ENCODE measurements at regions not wholly inside any gene's neighbourhood (a gene's known extent, or its start where the extent isn't known, plus 50 kb on each side); places are given as distances from the start of the nearest gene placed in this dataset.

GRCh38 chr10:120014031-120014430 lies 121.5 kb downstream of the SEC23IP start:
- DNase-seq: no peak
- no CpG with 5 or more reads among the region's 3 CpGs for WGBS (ENCODE audit: insufficient coverage)
- no peak overlapping the region for H3K4me3 Mint-ChIP-seq

GRCh38 chr10:120015064-120015463 lies 122.5 kb downstream of the SEC23IP start:
- no peaks in the 10 kb centered on the region for H3K79me2 ChIP-seq (ENCODE audit: control insufficient read depth, insufficient read depth, low read length)
- POLR2A ChIA-PET: no interaction called here
- intact Hi-C loops (cut with micrococcal nuclease): no loop called here
- no peaks in the 10 kb centered on the region for H3K9me3 Mint-ChIP-seq (ENCODE audit: insufficient read depth)
- H3K27me3 ChIP-seq (replicated peaks in 1 of 4; ENCODE audit: control extremely low read depth in 1 of 4, control insufficient read depth in 3 of 4, insufficient read depth in 4 of 4, low read length in 3 of 4): peaks cover 0 to 11% (median under 1%) of the 10 kb centered on the region in 4 experiments
- no peaks in the 10 kb centered on the region for H4K20me1 ChIP-seq (ENCODE audit: control insufficient read depth, insufficient read depth, low read length, poor library complexity, severe bottlenecking)
- ATAC-seq (ENCODE audit: low read depth) (no peak), DNase-seq (no peak)
- WGBS (ENCODE audit: insufficient coverage): 33% methylated on average over 1 of the region's 5 CpGs
- H3K4me1 ChIP-seq (ENCODE audit: control insufficient read depth in 2 of 2, insufficient read depth in 2 of 2, low read length in 2 of 2): no peaks in the 10 kb centered on the region
- no peak overlapping the region for H3K9ac ChIP-seq (ENCODE audit: low read length)
- H3K4me3 ChIP-seq (ENCODE audit: control extremely low read depth in 1 of 5, extremely low read depth in 1 of 5, insufficient read depth in 1 of 5, low read depth in 2 of 5, low read length in 4 of 5): no peak overlapping the region
- no peak overlapping the region for H3K27ac Mint-ChIP-seq
- CTCF ChIA-PET: no interaction called here
- no peak overlapping the region for H3K4me2 ChIP-seq (replicated peaks; ENCODE audit: low read depth, low read length, poor library complexity, severe bottlenecking)
- H3K4me1 Mint-ChIP-seq: no peaks in the 10 kb centered on the region
- no peak for TF ChIP-seq EZH2 (IDR thresholded peaks at IDR 0.05; ENCODE audit: borderline replicate concordance, insufficient read depth, low read depth, low read length, poor library complexity, severe bottlenecking)
- TF ChIP-seq, protein P1, sequence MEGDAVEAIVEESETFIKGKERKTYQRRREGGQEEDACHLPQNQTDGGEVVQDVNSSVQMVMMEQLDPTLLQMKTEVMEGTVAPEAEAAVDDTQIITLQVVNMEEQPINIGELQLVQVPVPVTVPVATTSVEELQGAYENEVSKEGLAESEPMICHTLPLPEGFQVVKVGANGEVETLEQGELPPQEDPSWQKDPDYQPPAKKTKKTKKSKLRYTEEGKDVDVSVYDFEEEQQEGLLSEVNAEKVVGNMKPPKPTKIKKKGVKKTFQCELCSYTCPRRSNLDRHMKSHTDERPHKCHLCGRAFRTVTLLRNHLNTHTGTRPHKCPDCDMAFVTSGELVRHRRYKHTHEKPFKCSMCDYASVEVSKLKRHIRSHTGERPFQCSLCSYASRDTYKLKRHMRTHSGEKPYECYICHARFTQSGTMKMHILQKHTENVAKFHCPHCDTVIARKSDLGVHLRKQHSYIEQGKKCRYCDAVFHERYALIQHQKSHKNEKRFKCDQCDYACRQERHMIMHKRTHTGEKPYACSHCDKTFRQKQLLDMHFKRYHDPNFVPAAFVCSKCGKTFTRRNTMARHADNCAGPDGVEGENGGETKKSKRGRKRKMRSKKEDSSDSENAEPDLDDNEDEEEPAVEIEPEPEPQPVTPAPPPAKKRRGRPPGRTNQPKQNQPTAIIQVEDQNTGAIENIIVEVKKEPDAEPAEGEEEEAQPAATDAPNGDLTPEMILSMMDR (IDR thresholded peaks at IDR 0.05): no peak
- peaks cover 0 to 6% (median 0%) of the 10 kb centered on the region in 3 donors for H3K9me3 ChIP-seq (ENCODE audit: control extremely low read depth in 1 of 3, control insufficient read depth in 2 of 3, insufficient read depth in 1 of 3, low read length in 2 of 3)
- no peak overlapping the region for H2AFZ ChIP-seq (ENCODE audit: insufficient read depth, low read depth, low read length, poor library complexity, severe bottlenecking)
- H3K27me3 Mint-ChIP-seq: peaks cover 36% of the 10 kb centered on the region
- no peak overlapping the region for H3K4me3 Mint-ChIP-seq
- no peaks in the 10 kb centered on the region for H3K36me3 ChIP-seq (replicated peaks in 1 of 2; ENCODE audit: control extremely low read depth in 1 of 2, control insufficient read depth in 1 of 2, extremely low read depth in 1 of 2, insufficient read depth in 2 of 2, low read length in 1 of 2)
- H3K27ac ChIP-seq (ENCODE audit: low read length in 2 of 2): no peak overlapping the region

More at GRCh38 chr10:120014031-120014430, 121.5 kb downstream of the SEC23IP start:
- Histone ChIP-seq H3K27me3 (replicated peaks in 1 of 4; ENCODE audit: control extremely low read depth in 1 of 4, control insufficient read depth in 3 of 4, insufficient read depth in 4 of 4, low read length in 3 of 4) (peaks cover 0 to 11% (median under 1%) of the 10 kb centered on the region in 4 experiments), H3K4me2 (replicated peaks; ENCODE audit: low read depth, low read length, poor library complexity, severe bottlenecking) (no peak overlapping the region), H4K20me1 (ENCODE audit: control insufficient read depth, insufficient read depth, low read length, poor library complexity, severe bottlenecking) (no peaks in the 10 kb centered on the region), H3K9me3 (ENCODE audit: control extremely low read depth in 1 of 3, control insufficient read depth in 2 of 3, insufficient read depth in 1 of 3, low read length in 2 of 3) (peaks cover 0 to 6% (median 0%) of the 10 kb centered on the region in 3 donors), H3K36me3 (replicated peaks in 1 of 2; ENCODE audit: control extremely low read depth in 1 of 2, control insufficient read depth in 1 of 2, extremely low read depth in 1 of 2, insufficient read depth in 2 of 2, low read length in 1 of 2) (no peaks in the 10 kb centered on the region), H3K4me1 (ENCODE audit: control insufficient read depth in 2 of 2, insufficient read depth in 2 of 2, low read length in 2 of 2) (no peaks in the 10 kb centered on the region), H3K27ac (ENCODE audit: low read length in 2 of 2) (no peak overlapping the region), H3K4me3 (ENCODE audit: control extremely low read depth in 1 of 5, extremely low read depth in 1 of 5, insufficient read depth in 1 of 5, low read depth in 2 of 5, low read length in 4 of 5) (no peak overlapping the region), H3K9ac (ENCODE audit: low read length) (no peak overlapping the region), H3K79me2 (ENCODE audit: control insufficient read depth, insufficient read depth, low read length) (no peaks in the 10 kb centered on the region), H2AFZ (ENCODE audit: insufficient read depth, low read depth, low read length, poor library complexity, severe bottlenecking) (no peak overlapping the region)
- ATAC-seq (ENCODE audit: low read depth): no peak
- Mint-ChIP-seq H3K9me3 (ENCODE audit: insufficient read depth) (no peaks in the 10 kb centered on the region), H3K27me3 (peaks cover 39% of the 10 kb centered on the region), H3K4me1 (no peaks in the 10 kb centered on the region), H3K27ac (no peak overlapping the region)
- POLR2A ChIA-PET: no interaction called here
- no peak for TF ChIP-seq EZH2 (IDR thresholded peaks at IDR 0.05; ENCODE audit: borderline replicate concordance, insufficient read depth, low read depth, low read length, poor library complexity, severe bottlenecking)
- TF ChIP-seq, protein P1 (IDR thresholded peaks at IDR 0.05): no peak
- CTCF ChIA-PET: no interaction called here
- intact Hi-C loops (cut with micrococcal nuclease): no loop called here
